Glutamatergic neuron (in vitro differentiated cells): ENCODE measurements at regions not wholly inside any gene's neighbourhood (a gene's known extent, or its start where the extent isn't known, plus 50 kb on each side); places are given as distances from the start of the nearest gene placed in this dataset.

ENCODE experiments used
- DNase-seq: peaks from one replicate; pipeline ENCODE4 v3.0.0; 2022
- H3K27ac Mint-ChIP-seq: one replicate; pipeline ENCODE4 v1.8.0; 2020; ENCODE audit warnings: mild to moderate bottlenecking, mixed read lengths, inconsistent platforms; ENCODE audit not compliant: unreplicated experiment
- H3K27me3 Mint-ChIP-seq: one replicate; pipeline ENCODE4 v1.8.0; 2020; ENCODE audit warnings: mild to moderate bottlenecking, moderate library complexity, mixed read lengths, inconsistent platforms; ENCODE audit not compliant: unreplicated experiment
- H3K36me3 Mint-ChIP-seq: one replicate; pipeline ENCODE4 v1.8.0; 2020; ENCODE audit warnings: mild to moderate bottlenecking, mixed read lengths, inconsistent platforms; ENCODE audit not compliant: unreplicated experiment
- H3K4me1 Mint-ChIP-seq: one replicate; pipeline ENCODE4 v1.8.0; 2020; ENCODE audit warnings: mild to moderate bottlenecking, low read depth, mixed read lengths, inconsistent platforms; ENCODE audit not compliant: unreplicated experiment
- H3K4me3 Mint-ChIP-seq: one replicate; pipeline ENCODE4 v1.8.0; 2020; ENCODE audit warnings: mild to moderate bottlenecking, mixed read lengths, inconsistent platforms; ENCODE audit not compliant: unreplicated experiment
- H3K9me3 Mint-ChIP-seq: one replicate; pipeline ENCODE4 v1.8.0; 2020; ENCODE audit warnings: mild to moderate bottlenecking, moderate library complexity, mixed read lengths, inconsistent platforms; ENCODE audit not compliant: unreplicated experiment
- CTCF ChIP-seq: fragments of 200-600 bp; sonication (generic); IDR thresholded peaks from one replicate; pipeline ENCODE4 v1.5.0; 2021; ENCODE audit not compliant: partially characterized antibody, unreplicated experiment

GRCh38 chr5:130268489-130268888 lies 364.2 kb downstream of the CHSY3 start:
- Mint-ChIP-seq H3K27ac (no peak overlapping the region), H3K27me3 (no peaks in the 10 kb centered on the region), H3K4me3 (no peak overlapping the region), H3K9me3 (no peaks in the 10 kb centered on the region), H3K4me1 (no peaks in the 10 kb centered on the region), H3K36me3 (no peaks in the 10 kb centered on the region)
- DNase-seq = no peak
- TF ChIP-seq CTCF = no peak

- TF ChIP-seq CTCF = no peak
- no peaks in the 10 kb centered on the region for H3K4me1 Mint-ChIP-seq
- H3K9me3 Mint-ChIP-seq = no peaks in the 10 kb centered on the region
- no peak overlapping the region for H3K27ac Mint-ChIP-seq
- no peaks in the 10 kb centered on the region for H3K27me3 Mint-ChIP-seq
- H3K36me3 Mint-ChIP-seq = no peaks in the 10 kb centered on the region
- H3K4me3 Mint-ChIP-seq = no peak overlapping the region
- DNase-seq = no peak
These were observed 363.7 kb downstream of the CHSY3 start for GRCh38 chr5:130267926-130268325.

GRCh38 chr5:130260481-130260880 lies 356.2 kb downstream of the CHSY3 start:
- Mint-ChIP-seq H3K4me3 (no peak overlapping the region), H3K36me3 (no peaks in the 10 kb centered on the region), H3K27me3 (no peaks in the 10 kb centered on the region), H3K9me3 (no peaks in the 10 kb centered on the region), H3K4me1 (no peaks in the 10 kb centered on the region), H3K27ac (no peak overlapping the region)
- no peak for DNase-seq
- no peak for TF ChIP-seq CTCF

GRCh38 chr5:130251931-130252330 lies 347.7 kb downstream of the CHSY3 start:
- H3K27me3 Mint-ChIP-seq = no peaks in the 10 kb centered on the region
- H3K9me3 Mint-ChIP-seq = no peaks in the 10 kb centered on the region
- no peaks in the 10 kb centered on the region for H3K36me3 Mint-ChIP-seq
- no peak for DNase-seq
- TF ChIP-seq CTCF = no peak
- H3K4me3 Mint-ChIP-seq = no peak overlapping the region
- H3K4me1 Mint-ChIP-seq = no peaks in the 10 kb centered on the region
- H3K27ac Mint-ChIP-seq = no peak overlapping the region

GRCh38 chr5:130243641-130244040 lies 339.4 kb downstream of the CHSY3 start:
- DNase-seq = no peak
- Mint-ChIP-seq H3K27me3 (no peaks in the 10 kb centered on the region), H3K4me1 (no peaks in the 10 kb centered on the region), H3K9me3 (no peaks in the 10 kb centered on the region), H3K36me3 (no peaks in the 10 kb centered on the region), H3K27ac (no peak overlapping the region), H3K4me3 (no peak overlapping the region)
- no peak for TF ChIP-seq CTCF
